ENCODE measurements at regions not wholly inside any gene's neighbourhood (a gene's known extent, or its start where the extent isn't known, plus 50 kb on each side); places are given as distances from the start of the nearest gene placed in this dataset.

- TF ChIP-seq FOXP1 (CRISPR knock-in tag; IDR thresholded peaks at IDR 0.05; ENCODE audit: borderline replicate concordance) (no peak), PREB (CRISPR knock-in tag; IDR thresholded peaks at IDR 0.05; ENCODE audit: borderline replicate concordance) (no peak), MAX (CRISPR knock-in tag; IDR thresholded peaks at IDR 0.05) (no peak), ZBTB21 (CRISPR knock-in tag; IDR thresholded peaks at IDR 0.05; ENCODE audit: borderline replicate concordance) (no peak), TEAD1 (CRISPR knock-in tag; IDR thresholded peaks at IDR 0.05) (no peak), TEAD4 (CRISPR knock-in tag; IDR thresholded peaks at IDR 0.05) (no peak), IRF2 (CRISPR knock-in tag; IDR thresholded peaks at IDR 0.05; ENCODE audit: borderline replicate concordance, low read depth) (no peak), SMAD4 (CRISPR knock-in tag; IDR thresholded peaks at IDR 0.05) (no peak), FOXJ3 (CRISPR knock-in tag; IDR thresholded peaks at IDR 0.05; ENCODE audit: borderline replicate concordance) (no peak), ESRRA (CRISPR knock-in tag; IDR thresholded peaks at IDR 0.05; ENCODE audit: borderline replicate concordance) (no peak), USF2 (CRISPR knock-in tag; IDR thresholded peaks at IDR 0.05) (no peak)
- TF ChIP-seq, protein P1, sequence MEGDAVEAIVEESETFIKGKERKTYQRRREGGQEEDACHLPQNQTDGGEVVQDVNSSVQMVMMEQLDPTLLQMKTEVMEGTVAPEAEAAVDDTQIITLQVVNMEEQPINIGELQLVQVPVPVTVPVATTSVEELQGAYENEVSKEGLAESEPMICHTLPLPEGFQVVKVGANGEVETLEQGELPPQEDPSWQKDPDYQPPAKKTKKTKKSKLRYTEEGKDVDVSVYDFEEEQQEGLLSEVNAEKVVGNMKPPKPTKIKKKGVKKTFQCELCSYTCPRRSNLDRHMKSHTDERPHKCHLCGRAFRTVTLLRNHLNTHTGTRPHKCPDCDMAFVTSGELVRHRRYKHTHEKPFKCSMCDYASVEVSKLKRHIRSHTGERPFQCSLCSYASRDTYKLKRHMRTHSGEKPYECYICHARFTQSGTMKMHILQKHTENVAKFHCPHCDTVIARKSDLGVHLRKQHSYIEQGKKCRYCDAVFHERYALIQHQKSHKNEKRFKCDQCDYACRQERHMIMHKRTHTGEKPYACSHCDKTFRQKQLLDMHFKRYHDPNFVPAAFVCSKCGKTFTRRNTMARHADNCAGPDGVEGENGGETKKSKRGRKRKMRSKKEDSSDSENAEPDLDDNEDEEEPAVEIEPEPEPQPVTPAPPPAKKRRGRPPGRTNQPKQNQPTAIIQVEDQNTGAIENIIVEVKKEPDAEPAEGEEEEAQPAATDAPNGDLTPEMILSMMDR (IDR thresholded peaks at IDR 0.05): no peak
- TF ChIP-seq, protein P2, sequence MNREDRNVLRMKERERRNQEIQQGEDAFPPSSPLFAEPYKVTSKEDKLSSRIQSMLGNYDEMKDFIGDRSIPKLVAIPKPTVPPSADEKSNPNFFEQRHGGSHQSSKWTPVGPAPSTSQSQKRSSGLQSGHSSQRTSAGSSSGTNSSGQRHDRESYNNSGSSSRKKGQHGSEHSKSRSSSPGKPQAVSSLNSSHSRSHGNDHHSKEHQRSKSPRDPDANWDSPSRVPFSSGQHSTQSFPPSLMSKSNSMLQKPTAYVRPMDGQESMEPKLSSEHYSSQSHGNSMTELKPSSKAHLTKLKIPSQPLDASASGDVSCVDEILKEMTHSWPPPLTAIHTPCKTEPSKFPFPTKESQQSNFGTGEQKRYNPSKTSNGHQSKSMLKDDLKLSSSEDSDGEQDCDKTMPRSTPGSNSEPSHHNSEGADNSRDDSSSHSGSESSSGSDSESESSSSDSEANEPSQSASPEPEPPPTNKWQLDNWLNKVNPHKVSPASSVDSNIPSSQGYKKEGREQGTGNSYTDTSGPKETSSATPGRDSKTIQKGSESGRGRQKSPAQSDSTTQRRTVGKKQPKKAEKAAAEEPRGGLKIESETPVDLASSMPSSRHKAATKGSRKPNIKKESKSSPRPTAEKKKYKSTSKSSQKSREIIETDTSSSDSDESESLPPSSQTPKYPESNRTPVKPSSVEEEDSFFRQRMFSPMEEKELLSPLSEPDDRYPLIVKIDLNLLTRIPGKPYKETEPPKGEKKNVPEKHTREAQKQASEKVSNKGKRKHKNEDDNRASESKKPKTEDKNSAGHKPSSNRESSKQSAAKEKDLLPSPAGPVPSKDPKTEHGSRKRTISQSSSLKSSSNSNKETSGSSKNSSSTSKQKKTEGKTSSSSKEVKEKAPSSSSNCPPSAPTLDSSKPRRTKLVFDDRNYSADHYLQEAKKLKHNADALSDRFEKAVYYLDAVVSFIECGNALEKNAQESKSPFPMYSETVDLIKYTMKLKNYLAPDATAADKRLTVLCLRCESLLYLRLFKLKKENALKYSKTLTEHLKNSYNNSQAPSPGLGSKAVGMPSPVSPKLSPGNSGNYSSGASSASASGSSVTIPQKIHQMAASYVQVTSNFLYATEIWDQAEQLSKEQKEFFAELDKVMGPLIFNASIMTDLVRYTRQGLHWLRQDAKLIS (CRISPR knock-in tag; IDR thresholded peaks at IDR 0.05; ENCODE audit: borderline replicate concordance): no peak
Observed at GRCh38 chr11:112498701-112499100, 238.0 kb upstream of the PLET1 start.

All from WTC11 (cell line).